ENCODE measurements at regions not wholly inside any gene's neighbourhood (a gene's known extent, or its start where the extent isn't known, plus 50 kb on each side); places are given as distances from the start of the nearest gene placed in this dataset. TPM values are rescaled to one million over a fixed set of nuclear protein-coding genes. Genes with fewer than 3 reads are reported as not detected.

Small RNA genes lying in the stretch of these regions (small RNA-seq; reads per million reads assigned to genes)
- gene AC119751.2: not detected
- gene AC119751.6: not detected
- not detected for gene AC119751.7
- not detected for gene AC119751.8

Data from urinary bladder (tissue), 1 donor.